ENCODE measurements at regions not wholly inside any gene's neighbourhood (a gene's known extent, or its start where the extent isn't known, plus 50 kb on each side); places are given as distances from the start of the nearest gene placed in this dataset.

DNA sequence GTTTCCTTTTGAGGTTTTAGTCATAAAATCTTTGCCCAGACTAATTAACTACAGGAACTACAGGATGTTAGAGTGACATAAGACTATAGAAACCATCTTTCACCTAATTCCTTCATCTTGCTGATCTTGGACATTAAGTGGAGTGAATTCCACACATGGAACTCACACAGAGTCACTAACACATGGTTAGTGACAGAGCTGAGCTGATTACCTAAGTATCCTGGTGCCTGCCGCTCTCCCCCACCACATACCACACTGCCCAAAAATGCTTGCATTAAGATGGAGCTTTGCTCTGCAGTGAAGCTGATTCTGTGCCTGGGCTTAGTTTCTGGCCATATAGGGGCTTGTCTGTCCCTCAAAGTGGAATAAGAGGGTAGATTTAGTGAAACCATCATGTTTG lies 332.9 kb upstream of the NT5C1B start:
- DNase-seq: no peak

- DNase-seq: no peak
Measured at GRCh38 chr2:18918280-18918679, 328.9 kb upstream of the NT5C1B start.

GRCh38 chr2:18915227-18915626 lies 325.9 kb upstream of the NT5C1B start:
- no peak for DNase-seq

GRCh38 chr2:18913512-18913911 lies 324.1 kb upstream of the NT5C1B start:
- DNase-seq: no peak

DNA sequence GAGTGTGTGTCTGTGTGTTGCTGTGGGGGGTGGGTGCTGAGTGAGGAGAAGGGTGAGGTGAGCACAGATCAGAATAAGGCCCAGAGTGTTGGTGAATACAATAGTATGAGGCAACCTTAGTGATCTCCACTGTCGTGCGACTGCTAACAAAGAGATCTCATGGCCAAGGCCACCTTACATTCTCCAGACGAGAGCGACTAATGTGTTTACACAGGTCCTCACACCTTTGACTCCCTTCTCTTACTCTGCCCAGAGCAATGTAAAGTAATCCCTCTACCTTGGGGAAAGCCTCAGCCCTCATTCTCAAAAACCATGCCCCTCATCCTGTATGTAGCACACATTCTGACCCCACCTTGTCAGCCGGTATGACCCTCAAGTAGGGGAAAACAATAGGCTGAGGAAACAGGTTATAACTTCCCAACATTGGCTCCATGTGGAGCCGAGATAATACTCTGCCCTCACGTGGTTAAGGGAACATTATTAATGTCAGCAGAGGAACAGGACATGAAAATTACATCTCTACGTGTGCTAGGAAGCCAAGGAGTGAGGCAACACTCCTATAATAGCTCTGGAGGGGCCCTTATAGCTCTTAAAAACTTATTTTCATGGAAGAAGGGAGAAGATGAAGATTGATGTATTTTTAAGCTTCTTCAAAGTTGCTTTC lies 323.0 kb upstream of the NT5C1B start:
- DNase-seq: no peak

DNA sequence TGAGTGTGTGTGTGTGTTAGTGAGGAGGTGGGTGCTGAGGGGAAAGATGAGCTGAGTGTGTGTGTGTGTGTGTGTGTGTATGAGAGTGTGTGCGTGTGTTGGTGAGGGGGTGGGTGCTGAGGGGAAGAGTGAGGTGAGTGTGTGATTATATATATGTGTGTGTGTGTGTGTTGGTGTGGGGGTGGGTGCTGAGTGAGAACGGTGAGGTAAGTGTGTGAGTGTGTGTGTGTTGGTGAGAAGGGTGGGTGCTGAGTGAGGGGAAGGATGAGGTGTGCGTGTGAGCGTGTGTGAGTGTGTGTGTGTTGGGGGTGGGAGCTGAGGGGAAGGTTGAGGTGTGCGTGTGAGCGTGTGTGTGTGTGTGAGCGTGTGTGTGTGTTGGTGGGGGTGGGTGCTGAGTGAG lies 322.0 kb upstream of the NT5C1B start:
- DNase-seq: no peak

GRCh38 chr2:18910843-18911242 lies 321.5 kb upstream of the NT5C1B start:
- DNase-seq: no peak

DNA sequence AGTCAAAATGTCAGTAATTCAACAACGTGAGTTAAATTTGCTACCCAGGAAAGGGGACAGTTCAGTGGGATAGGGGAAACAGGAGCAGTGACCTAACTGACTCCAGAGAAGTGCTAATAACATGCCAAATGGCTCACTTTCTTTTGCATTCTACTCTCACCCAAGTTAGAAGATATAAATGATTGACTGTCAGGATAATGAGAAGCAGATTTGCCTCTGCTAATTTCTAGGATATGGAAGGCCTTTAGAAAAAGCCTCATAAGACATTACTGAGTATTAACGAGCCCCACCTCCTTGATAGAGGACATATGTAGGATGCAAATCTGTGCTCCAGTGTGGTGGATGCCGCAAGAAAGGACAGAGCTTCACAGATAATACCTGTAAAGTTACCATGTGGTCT lies 318.6 kb upstream of the NT5C1B start:
- no peak for DNase-seq

DNA sequence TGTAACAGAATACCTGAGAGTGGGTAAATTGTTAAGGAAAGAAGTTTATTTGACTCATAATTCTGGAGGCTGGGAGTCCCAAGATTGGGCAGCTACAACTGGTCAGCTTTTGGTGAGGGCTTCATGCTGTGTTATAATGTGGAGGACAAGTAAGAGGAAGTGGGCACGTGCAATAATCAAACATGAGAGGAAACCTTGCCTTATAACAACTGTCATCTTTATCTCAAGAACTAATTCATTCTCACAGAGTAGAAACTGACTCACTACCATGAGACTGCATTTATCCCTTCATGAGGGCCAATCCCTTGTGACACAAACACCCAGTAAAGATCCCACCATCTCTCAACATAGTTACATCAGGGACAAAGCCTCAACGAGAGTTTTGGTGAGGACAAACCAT lies 318.1 kb upstream of the NT5C1B start:
- no peak for DNase-seq

DNA sequence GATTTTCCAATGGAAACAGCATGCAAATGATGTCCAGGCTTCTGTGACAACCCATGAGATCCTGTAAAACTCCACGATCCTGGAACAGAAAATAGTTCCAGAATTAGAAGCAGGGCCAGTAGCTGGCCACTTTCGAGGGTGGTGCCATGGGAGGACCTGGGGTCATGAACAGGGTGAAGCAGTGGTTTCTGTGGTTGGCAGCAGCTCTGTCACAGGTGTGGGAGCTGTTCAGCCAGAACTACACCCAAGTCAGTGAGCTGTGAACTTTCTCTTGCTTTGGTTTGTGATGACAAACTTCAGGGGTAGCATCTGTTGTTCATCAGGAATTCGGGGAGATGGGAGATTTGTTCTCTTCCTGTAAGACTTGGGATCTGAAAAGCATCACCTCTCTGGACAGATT lies 314.4 kb upstream of the NT5C1B start:
- DNase-seq: no peak

DNA sequence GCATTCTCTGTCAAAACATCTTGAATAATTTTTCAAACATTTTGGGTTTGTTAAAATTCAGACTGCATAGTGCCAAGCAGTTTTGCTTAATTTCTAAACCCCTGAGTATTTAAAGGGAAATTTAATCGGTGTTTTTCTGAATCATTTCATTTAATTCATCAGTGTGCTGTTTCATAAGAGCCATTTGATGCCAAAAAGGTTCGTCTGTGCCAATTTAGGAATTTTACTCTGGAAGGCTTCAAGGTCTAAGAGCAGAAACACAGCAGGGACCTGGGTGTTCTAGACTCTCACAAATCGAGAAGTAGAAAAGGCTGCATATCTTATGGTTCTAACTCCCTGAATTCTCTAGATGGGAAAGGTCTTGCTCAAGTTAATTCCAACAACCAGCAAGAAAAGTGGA lies 311.9 kb upstream of the NT5C1B start:
- DNase-seq: no peak

DNA sequence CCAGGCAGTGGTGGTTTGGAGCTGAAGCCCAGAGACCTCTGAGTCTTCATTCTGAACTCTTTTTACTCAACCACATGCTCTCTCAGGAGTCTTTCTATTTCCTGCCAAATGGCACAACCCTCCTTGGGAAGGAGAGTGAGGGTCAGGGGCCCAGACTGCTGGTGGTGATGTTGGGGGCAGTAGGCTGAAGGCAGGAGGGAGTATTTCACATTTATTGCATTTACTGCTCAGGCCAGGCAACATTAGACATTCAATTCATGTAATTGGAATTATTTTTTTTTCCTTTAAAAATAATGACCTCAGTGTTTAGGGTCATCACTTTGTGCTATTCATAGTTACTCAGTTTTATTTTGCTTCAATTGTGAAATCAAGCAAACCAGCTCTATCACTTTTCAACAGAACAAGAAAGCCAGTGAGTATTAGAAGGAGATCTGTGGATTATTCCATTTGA lies 311.3 kb upstream of the NT5C1B start:
- no peak for DNase-seq

GRCh38 chr2:18899725-18900124 lies 310.4 kb upstream of the NT5C1B start:
- no peak for DNase-seq

DNA sequence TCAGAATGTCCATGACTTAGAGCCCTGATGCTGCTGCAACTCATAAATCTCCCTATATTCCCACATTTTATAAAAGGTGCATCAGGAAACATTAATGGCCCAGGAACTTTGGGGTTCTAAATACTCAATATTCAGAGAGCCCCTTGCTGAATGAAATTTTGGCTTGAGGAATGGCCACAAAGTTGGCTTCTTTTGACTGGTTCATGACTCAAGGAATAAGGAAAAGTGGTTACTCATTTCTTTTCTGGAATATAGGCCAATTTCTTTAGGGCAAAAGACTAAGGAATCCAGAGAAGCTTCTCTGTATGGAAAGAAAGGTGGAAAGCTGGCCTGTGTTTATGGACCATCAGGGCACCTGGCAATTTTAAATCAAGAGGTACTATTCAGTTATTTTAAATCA lies 308.9 kb upstream of the NT5C1B start:
- DNase-seq: no peak

DNA sequence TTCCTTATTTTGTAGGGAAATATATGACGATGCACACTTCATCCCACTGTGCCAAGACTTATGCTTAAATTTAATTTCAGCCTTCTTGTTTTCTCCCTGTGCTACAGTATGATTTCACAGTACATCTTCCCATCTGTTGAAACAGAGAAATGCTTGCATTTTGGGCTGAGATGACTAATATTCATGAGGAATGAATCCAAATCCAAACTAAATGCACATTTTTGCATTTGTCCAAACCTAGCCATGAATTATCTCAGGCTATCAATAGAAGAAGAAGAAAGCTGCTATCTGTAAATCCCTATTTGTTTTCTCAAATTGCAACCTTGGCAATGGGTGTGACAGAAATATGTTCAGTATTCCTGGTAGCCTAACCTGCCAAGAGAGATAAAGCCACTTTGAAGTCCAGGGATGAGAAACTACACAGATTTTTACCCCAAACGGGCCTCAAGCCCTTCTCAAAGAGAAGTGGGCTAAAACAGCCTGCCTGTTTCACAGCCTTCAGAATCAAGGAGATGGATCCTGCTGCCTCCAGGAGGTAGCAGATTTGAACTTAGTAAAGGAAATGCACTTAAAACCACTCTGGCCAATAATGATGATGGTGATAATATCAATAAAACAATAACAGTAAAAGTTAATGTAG lies 306.9 kb upstream of the NT5C1B start:
- no peak for DNase-seq

- DNase-seq: no peak
Measured at GRCh38 chr2:18891600-18892345, 302.4 kb upstream of the NT5C1B start.

- DNase-seq: no peak
Measured at GRCh38 chr2:18889565-18890332, 300.4 kb upstream of the NT5C1B start.

DNA sequence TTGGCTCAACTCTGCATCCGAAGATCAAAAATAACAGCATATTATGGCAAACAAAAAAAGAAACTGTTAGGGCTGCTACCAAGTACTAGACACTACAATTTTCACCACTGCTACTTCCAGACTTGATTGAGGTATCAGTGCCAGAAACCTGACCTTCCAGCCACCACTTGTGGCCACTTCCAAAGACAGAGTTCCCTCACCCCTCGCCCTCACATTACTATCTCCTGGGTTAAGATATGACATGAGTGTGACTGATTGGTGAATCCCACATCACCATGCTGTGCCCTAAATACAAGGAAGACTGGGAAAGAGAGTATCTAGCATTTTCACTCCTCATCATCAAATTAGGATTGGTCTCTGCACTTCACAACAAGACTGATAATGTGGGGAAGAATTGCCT lies 296.1 kb upstream of the NT5C1B start:
- no peak for DNase-seq

DNA sequence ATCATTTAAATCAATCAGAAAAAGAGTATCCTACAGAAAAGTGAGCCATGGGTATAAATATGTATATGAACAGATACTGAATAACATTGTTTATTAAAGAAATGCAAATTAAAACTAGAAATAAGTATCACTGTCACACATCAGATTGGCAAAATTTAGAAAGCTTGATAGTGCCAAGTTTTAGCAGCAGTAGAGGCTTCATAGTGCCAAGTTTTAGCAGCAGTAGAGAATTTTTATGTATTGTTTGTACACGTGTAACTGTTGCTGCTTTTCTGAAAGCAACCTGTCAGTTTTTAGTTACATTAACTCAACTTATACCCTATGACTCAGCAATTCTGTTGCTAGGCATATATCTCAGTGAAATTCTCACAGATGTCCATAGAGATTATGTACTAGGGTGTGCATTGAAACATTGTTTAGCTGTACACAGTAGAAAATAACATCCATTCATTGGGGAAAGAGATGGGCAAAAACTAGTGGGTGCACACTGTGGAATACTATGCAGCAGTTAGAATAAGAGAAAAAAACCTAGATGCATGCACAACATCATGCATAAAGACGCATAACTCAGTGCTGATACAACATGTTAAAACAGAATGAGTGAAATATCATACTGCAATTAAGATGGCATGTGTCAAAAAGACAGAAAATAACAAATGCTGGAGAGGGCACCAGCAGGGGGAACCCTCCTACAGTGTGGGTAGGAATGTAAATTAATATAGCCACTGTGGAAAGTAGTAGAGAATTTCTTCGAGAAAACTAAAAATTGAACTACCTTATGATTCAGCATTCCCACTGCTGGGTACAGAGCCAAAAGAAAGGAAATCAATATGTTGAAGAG lies 294.5 kb upstream of the NT5C1B start:
- peak; percentile 4 for DNase-seq

DNA sequence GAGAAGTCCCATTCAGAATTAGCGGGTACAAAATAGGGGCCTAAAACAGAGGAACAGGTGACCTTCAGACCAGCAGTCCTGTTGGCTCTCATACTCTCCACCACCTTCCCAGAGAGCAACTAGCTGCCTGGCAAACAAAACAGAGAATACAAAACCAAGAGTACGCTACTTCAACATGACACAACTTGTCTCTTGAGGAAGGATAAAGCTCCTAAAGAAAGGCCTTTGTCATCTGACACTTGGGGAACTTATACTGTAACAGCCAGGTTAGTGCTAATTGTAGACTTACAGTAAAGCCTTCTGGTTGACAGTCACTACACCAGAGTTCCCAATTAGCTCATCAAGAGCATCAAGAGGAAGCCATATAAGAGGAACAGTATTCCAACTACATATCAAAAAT lies 282.1 kb upstream of the NT5C1B start:
- DNase-seq: peak; percentile 39

DNA sequence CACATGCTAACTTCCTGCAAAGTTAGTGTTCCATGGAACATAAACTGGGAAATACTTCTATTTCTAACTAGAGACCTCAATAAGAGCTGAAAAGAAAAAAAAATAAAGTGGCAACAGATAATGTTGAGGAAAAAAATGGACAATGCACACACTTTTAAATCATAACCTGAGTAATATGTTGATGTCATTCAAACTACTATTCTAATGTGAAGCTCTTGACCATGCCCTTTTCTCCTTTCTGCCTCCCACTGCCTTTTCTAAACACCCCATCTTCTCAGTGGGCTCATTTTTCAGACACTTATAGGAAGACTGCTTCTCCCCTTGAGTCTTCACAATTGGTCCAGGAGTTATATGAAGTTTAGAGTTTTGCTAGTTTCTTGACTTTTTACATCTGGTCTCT lies 280.9 kb upstream of the NT5C1B start:
- no peak for DNase-seq

DNA sequence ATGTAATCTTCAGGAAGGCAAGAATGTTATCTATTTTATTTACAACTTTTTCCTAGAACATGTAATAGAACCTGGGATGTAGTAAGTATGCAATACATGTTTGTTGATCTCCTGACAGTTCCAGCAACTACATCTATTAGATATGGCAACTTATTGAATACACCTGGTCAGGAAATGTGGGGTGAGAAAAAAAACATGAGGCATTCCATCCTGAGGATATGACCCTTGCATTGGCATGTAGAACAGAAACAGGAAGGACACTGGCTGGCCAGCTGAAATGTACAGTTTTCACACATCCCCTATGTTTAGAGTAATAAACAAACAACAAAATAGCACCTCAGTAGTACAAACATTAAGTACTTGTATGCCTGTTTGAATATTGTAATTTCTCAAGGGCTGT lies 272.6 kb upstream of the NT5C1B start:
- DNase-seq: no peak

DNA sequence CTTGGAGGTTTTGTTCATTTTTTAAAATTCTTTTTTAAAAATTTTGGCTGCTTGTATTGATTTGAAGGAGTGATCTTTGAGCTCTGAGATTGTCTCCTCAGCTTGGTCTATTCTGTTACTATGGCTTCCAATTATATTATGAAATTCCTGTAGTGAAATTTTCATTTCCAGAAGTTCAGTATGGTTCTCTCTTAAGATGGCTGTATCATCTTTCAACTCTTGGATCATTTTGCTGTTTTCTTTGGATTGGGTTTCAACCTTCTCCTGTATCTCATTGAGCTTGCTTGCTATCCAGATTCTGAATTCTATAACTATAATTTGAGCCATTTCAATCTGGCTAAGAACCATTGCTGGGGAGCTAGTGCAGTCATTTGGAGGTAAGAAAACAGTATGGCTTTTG lies 270.8 kb upstream of the NT5C1B start:
- DNase-seq: no peak

Data from NCI-H1436 (cell line).